WTC11 (cell line): ENCODE measurements at regions not wholly inside any gene's neighbourhood (a gene's known extent, or its start where the extent isn't known, plus 50 kb on each side); places are given as distances from the start of the nearest gene placed in this dataset.
A peak's percentile ranks its signal among the peaks of the same experiment; 100 is the strongest.

Experiments
- ATAC-seq: fragments of 200-7000 bp; cut with Tn5 transposase; 2 replicates; pipeline ENCODE4 v1.10.0; 2021; ENCODE audit warnings: mild to moderate bottlenecking, moderate library complexity
- CTCF ChIA-PET: fragments of 300-600 bp; sonication (Branson Sonifier 250); formaldehyde crosslinking; loops from one replicate; lab custom pipeline; 2021; ENCODE audit warnings: antibody characterized with exemption; lab: Charles Lee
- POLR2A ChIA-PET: fragments of 350-600 bp; sonication (Branson Sonifier 250); formaldehyde crosslinking; loops from one replicate; lab custom pipeline; 2021; ENCODE audit warnings: antibody characterized with exemption; lab: Charles Lee
- DNase-seq: peaks from one replicate; pipeline ENCODE4 v3.0.0; 2021; ENCODE audit warnings: low spot score
- H3K27ac Mint-ChIP-seq: 2 replicates; pipeline ENCODE4 v1.8.0; 2021; ENCODE audit warnings: mixed read lengths
- H3K27me3 Mint-ChIP-seq: 2 replicates; pipeline ENCODE4 v1.8.0; 2021; ENCODE audit warnings: low read depth, mild to moderate bottlenecking, moderate library complexity, mixed read lengths
- H3K36me3 Mint-ChIP-seq: 2 replicates; pipeline ENCODE4 v1.8.0; 2021; ENCODE audit warnings: mixed read lengths
- H3K4me1 Mint-ChIP-seq: 2 replicates; pipeline ENCODE4 v1.8.0; 2022; ENCODE audit warnings: mixed read lengths
- H3K4me3 Mint-ChIP-seq: 2 replicates; pipeline ENCODE4 v1.8.0; 2021; ENCODE audit warnings: mild to moderate bottlenecking, moderate library complexity, mixed read lengths
- H3K9me3 Mint-ChIP-seq: 2 replicates; pipeline ENCODE4 v1.8.0; 2021; ENCODE audit warnings: mixed read lengths
- ETV6 ChIP-seq: sonication (generic); formaldehyde crosslinking; IDR thresholded peaks from 2 replicates; pipeline ENCODE4 v1.8.1; 2022; ENCODE audit warnings: mild to moderate bottlenecking, missing genetic modification reagents
- GABPB1 ChIP-seq: sonication (generic); formaldehyde crosslinking; IDR thresholded peaks from 2 replicates; pipeline ENCODE4 v1.8.1; 2023; ENCODE audit warnings: mild to moderate bottlenecking, missing genetic modification reagents
- MYBL2 ChIP-seq: sonication (generic); formaldehyde crosslinking; IDR thresholded peaks from 2 replicates; pipeline ENCODE4 v1.8.1; 2023; ENCODE audit warnings: mild to moderate bottlenecking, moderate library complexity, missing genetic modification reagents
- ZNF121 ChIP-seq: sonication (generic); formaldehyde crosslinking; IDR thresholded peaks from 2 replicates; pipeline ENCODE4 v1.8.0; 2023; ENCODE audit warnings: missing genetic modification reagents
- ZNF138 ChIP-seq: sonication (generic); formaldehyde crosslinking; conservative IDR thresholded peaks from 2 replicates; pipeline ENCODE4 v1.8.1; 2022; ENCODE audit warnings: mild to moderate bottlenecking, moderate library complexity, missing genetic modification reagents
- ZNF263 ChIP-seq: sonication (generic); formaldehyde crosslinking; IDR thresholded peaks from 2 replicates; pipeline ENCODE4 v1.8.1; 2022; ENCODE audit warnings: low read depth, mild to moderate bottlenecking, moderate library complexity, missing genetic modification reagents
- ZNF423 ChIP-seq: fragments of 250-450 bp; sonication (Bioruptor Pico); IDR thresholded peaks from 2 replicates; pipeline ENCODE4 v2.1.2; 2022; ENCODE audit warnings: mild to moderate bottlenecking, moderate library complexity
- ZNF671 ChIP-seq: fragments of 250-450 bp; sonication (Bioruptor Pico); IDR thresholded peaks from 2 replicates; pipeline ENCODE4 v1.8.0; 2021; ENCODE audit warnings: mild to moderate bottlenecking
- TF ChIP-seq, protein P1 (sequence below): sonication (generic); formaldehyde crosslinking; IDR thresholded peaks from 2 replicates; pipeline ENCODE4 v1.8.1; 2022; ENCODE audit warnings: low read depth, mild to moderate bottlenecking, moderate library complexity, missing genetic modification reagents, borderline replicate concordance
- TF ChIP-seq, protein P2 (sequence below): fragments of 250-450 bp; sonication (Bioruptor Pico); IDR thresholded peaks from 2 replicates; pipeline ENCODE4 v2.1.2; 2022; ENCODE audit warnings: mild to moderate bottlenecking, moderate library complexity
- TF ChIP-seq, protein P3 (sequence below): sonication (generic); formaldehyde crosslinking; IDR thresholded peaks from 2 replicates; pipeline ENCODE4 v1.8.1; 2023; ENCODE audit warnings: mild to moderate bottlenecking, missing genetic modification reagents
- TF ChIP-seq, protein P4 (sequence below): fragments of 250-450 bp; sonication (Bioruptor Pico); IDR thresholded peaks from 2 replicates; pipeline ENCODE4 v1.9.0; 2021; ENCODE audit warnings: mild to moderate bottlenecking
- TF ChIP-seq, protein P5 (sequence below): sonication (generic); formaldehyde crosslinking; IDR thresholded peaks from 2 replicates; pipeline ENCODE4 v1.8.1; 2023; ENCODE audit warnings: mild to moderate bottlenecking, moderate library complexity, missing genetic modification reagents
- TF ChIP-seq, protein P6 (sequence below): sonication (generic); formaldehyde crosslinking; IDR thresholded peaks from 2 replicates; pipeline ENCODE4 v1.8.0; 2022; ENCODE audit warnings: mild to moderate bottlenecking, missing genetic modification reagents
- TF ChIP-seq, protein P7 (sequence below): sonication (generic); formaldehyde crosslinking; IDR thresholded peaks from 2 replicates; pipeline ENCODE4 v1.8.0; 2023; ENCODE audit warnings: missing genetic modification reagents
- TF ChIP-seq, protein P8 (sequence below): fragments of 200-600 bp; IDR thresholded peaks from 2 replicates; pipeline ENCODE4 v1.8.0; 2022; ENCODE audit warnings: antibody characterized with exemption
- TF ChIP-seq, protein P9 (sequence below): sonication (generic); formaldehyde crosslinking; IDR thresholded peaks from 2 replicates; pipeline ENCODE4 v1.8.1; 2022; ENCODE audit warnings: low read depth, missing genetic modification reagents, borderline replicate concordance

DNA sequence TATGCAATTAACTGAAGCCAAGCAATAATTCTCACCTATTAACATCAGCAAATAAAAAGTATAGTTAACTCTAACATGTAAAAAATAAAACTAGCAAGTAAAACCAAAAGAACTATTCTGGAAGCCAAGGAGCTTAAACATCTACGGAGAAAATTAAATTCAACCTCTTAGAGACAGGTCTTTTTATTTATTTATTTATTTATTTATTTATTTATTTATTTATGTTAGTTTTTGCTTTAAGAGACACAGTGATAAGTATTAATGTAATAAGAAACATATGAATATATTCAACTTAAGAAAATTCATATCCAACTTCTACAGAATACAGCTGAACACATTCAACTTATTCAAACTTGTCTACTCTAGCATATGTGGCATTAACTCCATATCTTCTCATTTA lies 472.1 kb upstream of the IZUMO3 start:
- H3K27ac Mint-ChIP-seq, result no peak overlapping the region
- DNase-seq (no peak), ATAC-seq (no peak)
- POLR2A ChIA-PET, result no interaction called here
- no peaks in the 10 kb centered on the region for H3K27me3 Mint-ChIP-seq
- H3K9me3 Mint-ChIP-seq, result peaks cover 21% of the 10 kb centered on the region
- peaks cover 7% of the 10 kb centered on the region for H3K4me1 Mint-ChIP-seq
- TF ChIP-seq, protein P1, sequence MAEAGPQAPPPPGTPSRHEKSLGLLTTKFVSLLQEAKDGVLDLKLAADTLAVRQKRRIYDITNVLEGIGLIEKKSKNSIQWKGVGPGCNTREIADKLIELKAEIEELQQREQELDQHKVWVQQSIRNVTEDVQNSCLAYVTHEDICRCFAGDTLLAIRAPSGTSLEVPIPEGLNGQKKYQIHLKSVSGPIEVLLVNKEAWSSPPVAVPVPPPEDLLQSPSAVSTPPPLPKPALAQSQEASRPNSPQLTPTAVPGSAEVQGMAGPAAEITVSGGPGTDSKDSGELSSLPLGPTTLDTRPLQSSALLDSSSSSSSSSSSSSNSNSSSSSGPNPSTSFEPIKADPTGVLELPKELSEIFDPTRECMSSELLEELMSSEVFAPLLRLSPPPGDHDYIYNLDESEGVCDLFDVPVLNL (CRISPR knock-in tag), result no peak
- no peak for TF ChIP-seq MYBL2
- H3K4me3 Mint-ChIP-seq, result no peak overlapping the region
- CTCF ChIA-PET, result interaction anchor here (1.0 kb wide), 1 partner anchor 14 kb away, joined by 3 read pairs; no protein-coding TSS in a partner anchor
- peaks cover 14% of the 10 kb centered on the region for H3K36me3 Mint-ChIP-seq

DNA sequence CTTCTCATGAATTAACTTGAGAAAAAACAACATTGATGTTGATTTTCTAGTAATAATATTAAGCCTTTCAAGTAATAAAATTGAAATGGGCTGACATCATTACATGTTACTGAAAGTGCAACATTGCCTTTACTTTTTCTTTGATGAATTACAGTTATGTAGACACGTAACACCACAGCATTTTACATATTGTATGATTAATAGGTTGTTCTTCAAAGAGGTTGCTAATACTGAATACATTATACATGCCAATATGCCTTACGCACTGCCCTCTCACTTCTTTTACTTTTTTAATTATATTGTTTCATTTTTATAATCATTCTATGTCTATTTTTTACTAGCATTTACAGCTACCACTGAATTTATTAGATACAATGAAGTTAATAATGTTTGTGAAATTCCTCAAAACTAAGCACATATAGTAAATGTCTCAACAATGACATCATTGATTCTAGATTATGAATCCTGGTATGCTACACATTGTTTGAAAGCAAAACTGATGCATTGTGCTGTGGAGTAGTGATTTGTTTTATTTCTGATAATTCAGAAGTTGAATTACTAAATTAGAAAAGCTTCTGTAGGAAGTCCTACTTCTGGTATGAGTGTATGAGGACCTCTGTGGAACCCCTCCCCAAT lies 464.4 kb upstream of the IZUMO3 start:
- Mint-ChIP-seq H3K27me3 (no peaks in the 10 kb centered on the region), H3K9me3 (no peaks in the 10 kb centered on the region), H3K36me3 (no peaks in the 10 kb centered on the region), H3K4me1 (no peaks in the 10 kb centered on the region)
- no peak for ATAC-seq
- CTCF ChIA-PET, result no interaction called here
- TF ChIP-seq, protein P2, sequence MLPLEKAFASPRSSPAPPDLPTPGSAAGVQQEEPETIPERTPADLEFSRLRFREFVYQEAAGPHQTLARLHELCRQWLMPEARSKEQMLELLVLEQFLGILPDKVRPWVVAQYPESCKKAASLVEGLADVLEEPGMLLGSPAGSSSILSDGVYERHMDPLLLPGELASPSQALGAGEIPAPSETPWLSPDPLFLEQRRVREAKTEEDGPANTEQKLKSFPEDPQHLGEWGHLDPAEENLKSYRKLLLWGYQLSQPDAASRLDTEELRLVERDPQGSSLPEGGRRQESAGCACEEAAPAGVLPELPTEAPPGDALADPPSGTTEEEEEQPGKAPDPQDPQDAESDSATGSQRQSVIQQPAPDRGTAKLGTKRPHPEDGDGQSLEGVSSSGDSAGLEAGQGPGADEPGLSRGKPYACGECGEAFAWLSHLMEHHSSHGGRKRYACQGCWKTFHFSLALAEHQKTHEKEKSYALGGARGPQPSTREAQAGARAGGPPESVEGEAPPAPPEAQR, result no peak
- TF ChIP-seq, protein P3, sequence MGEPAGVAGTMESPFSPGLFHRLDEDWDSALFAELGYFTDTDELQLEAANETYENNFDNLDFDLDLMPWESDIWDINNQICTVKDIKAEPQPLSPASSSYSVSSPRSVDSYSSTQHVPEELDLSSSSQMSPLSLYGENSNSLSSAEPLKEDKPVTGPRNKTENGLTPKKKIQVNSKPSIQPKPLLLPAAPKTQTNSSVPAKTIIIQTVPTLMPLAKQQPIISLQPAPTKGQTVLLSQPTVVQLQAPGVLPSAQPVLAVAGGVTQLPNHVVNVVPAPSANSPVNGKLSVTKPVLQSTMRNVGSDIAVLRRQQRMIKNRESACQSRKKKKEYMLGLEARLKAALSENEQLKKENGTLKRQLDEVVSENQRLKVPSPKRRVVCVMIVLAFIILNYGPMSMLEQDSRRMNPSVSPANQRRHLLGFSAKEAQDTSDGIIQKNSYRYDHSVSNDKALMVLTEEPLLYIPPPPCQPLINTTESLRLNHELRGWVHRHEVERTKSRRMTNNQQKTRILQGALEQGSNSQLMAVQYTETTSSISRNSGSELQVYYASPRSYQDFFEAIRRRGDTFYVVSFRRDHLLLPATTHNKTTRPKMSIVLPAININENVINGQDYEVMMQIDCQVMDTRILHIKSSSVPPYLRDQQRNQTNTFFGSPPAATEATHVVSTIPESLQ (CRISPR knock-in tag), result no peak
- TF ChIP-seq ETV6 (CRISPR knock-in tag) (no peak), ZNF263 (CRISPR knock-in tag) (no peak), ZNF138 (CRISPR knock-in tag) (no peak)
- TF ChIP-seq, protein P4, sequence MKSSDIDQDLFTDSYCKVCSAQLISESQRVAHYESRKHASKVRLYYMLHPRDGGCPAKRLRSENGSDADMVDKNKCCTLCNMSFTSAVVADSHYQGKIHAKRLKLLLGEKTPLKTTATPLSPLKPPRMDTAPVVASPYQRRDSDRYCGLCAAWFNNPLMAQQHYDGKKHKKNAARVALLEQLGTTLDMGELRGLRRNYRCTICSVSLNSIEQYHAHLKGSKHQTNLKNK (CRISPR knock-in tag), result no peak
- TF ChIP-seq, protein P5, sequence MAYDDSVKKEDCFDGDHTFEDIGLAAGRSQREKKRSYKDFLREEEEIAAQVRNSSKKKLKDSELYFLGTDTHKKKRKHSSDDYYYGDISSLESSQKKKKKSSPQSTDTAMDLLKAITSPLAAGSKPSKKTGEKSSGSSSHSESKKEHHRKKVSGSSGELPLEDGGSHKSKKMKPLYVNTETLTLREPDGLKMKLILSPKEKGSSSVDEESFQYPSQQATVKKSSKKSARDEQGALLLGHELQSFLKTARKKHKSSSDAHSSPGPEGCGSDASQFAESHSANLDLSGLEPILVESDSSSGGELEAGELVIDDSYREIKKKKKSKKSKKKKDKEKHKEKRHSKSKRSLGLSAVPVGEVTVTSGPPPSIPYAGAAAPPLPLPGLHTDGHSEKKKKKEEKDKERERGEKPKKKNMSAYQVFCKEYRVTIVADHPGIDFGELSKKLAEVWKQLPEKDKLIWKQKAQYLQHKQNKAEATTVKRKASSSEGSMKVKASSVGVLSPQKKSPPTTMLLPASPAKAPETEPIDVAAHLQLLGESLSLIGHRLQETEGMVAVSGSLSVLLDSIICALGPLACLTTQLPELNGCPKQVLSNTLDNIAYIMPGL, result no peak
- TF ChIP-seq, protein P6, sequence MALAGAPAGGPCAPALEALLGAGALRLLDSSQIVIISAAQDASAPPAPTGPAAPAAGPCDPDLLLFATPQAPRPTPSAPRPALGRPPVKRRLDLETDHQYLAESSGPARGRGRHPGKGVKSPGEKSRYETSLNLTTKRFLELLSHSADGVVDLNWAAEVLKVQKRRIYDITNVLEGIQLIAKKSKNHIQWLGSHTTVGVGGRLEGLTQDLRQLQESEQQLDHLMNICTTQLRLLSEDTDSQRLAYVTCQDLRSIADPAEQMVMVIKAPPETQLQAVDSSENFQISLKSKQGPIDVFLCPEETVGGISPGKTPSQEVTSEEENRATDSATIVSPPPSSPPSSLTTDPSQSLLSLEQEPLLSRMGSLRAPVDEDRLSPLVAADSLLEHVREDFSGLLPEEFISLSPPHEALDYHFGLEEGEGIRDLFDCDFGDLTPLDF, result no peak
- TF ChIP-seq, protein P7, sequence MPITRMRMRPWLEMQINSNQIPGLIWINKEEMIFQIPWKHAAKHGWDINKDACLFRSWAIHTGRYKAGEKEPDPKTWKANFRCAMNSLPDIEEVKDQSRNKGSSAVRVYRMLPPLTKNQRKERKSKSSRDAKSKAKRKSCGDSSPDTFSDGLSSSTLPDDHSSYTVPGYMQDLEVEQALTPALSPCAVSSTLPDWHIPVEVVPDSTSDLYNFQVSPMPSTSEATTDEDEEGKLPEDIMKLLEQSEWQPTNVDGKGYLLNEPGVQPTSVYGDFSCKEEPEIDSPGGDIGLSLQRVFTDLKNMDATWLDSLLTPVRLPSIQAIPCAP, result no peak
- TF ChIP-seq, all 79 proteins: peak for 0
- DNase-seq, result no peak
- POLR2A ChIA-PET, result no interaction called here
- H3K4me3 Mint-ChIP-seq, result no peak overlapping the region
- H3K27ac Mint-ChIP-seq, result no peak overlapping the region

DNA sequence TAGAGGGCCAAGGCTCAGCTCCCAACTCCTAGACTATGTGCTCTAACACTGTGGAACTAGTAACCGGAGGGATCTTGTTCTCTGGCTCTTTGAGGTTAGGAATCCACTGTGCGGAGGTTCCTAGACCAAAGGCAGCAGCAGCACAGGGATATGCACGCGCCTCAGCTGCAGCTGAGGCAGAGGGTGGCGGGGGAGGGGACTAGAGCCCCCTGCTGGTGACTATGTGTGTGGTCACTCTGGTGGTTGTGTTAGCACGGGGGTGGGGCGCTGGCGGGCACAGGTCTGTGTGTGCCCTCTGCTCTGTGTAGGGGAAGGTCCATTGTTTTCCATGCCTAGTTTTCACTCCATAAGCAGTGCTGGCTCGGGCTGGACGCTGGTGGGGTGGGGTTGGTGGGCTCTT lies 458.0 kb upstream of the IZUMO3 start:
- no peak overlapping the region; the same call in none of the 2 replicates for H3K27ac Mint-ChIP-seq
- ChIA-PET CTCF (interaction anchor here (0.5 to 1.7 kb wide), 8 partner anchors 8 to 507 kb away, joined by 3 to 7 read pairs (median 3); no protein-coding TSS in a partner anchor), POLR2A (no interaction called here)
- peak; percentile 74 for DNase-seq
- H3K27me3 Mint-ChIP-seq, result no peaks in the 10 kb centered on the region; the same call in 1 of the 2 replicates
- H3K4me3 Mint-ChIP-seq, result no peak overlapping the region
- TF ChIP-seq ZNF423 (CRISPR knock-in tag), result no peak
- TF ChIP-seq ZNF671, result no peak
- TF ChIP-seq, protein P8, sequence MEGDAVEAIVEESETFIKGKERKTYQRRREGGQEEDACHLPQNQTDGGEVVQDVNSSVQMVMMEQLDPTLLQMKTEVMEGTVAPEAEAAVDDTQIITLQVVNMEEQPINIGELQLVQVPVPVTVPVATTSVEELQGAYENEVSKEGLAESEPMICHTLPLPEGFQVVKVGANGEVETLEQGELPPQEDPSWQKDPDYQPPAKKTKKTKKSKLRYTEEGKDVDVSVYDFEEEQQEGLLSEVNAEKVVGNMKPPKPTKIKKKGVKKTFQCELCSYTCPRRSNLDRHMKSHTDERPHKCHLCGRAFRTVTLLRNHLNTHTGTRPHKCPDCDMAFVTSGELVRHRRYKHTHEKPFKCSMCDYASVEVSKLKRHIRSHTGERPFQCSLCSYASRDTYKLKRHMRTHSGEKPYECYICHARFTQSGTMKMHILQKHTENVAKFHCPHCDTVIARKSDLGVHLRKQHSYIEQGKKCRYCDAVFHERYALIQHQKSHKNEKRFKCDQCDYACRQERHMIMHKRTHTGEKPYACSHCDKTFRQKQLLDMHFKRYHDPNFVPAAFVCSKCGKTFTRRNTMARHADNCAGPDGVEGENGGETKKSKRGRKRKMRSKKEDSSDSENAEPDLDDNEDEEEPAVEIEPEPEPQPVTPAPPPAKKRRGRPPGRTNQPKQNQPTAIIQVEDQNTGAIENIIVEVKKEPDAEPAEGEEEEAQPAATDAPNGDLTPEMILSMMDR, result peak; percentile 77
- peak; percentile 93 for TF ChIP-seq ZNF121 (CRISPR knock-in tag)
- TF ChIP-seq GABPB1 (CRISPR knock-in tag), result no peak
- TF ChIP-seq, protein P9, sequence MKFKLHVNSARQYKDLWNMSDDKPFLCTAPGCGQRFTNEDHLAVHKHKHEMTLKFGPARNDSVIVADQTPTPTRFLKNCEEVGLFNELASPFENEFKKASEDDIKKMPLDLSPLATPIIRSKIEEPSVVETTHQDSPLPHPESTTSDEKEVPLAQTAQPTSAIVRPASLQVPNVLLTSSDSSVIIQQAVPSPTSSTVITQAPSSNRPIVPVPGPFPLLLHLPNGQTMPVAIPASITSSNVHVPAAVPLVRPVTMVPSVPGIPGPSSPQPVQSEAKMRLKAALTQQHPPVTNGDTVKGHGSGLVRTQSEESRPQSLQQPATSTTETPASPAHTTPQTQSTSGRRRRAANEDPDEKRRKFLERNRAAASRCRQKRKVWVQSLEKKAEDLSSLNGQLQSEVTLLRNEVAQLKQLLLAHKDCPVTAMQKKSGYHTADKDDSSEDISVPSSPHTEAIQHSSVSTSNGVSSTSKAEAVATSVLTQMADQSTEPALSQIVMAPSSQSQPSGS (CRISPR knock-in tag), result no peak
- ATAC-seq, result peak; percentile 100
- no peaks in the 10 kb centered on the region for H3K36me3 Mint-ChIP-seq
- H3K9me3 Mint-ChIP-seq, result peaks cover 6% of the 10 kb centered on the region; the same call in 1 of the 2 replicates
- H3K4me1 Mint-ChIP-seq, result peaks cover 15% of the 10 kb centered on the region
